Omental fat pad (tissue), 3 donors: ENCODE measurements at regions not wholly inside any gene's neighbourhood (a gene's known extent, or its start where the extent isn't known, plus 50 kb on each side); places are given as distances from the start of the nearest gene placed in this dataset.

Source experiments
- ATAC-seq: fragments of 150-250 bp; one replicate; pipeline ENCODE4 v1.9.1; 2016; ENCODE audit warnings: mild to moderate bottlenecking, moderate library complexity; ENCODE audit not compliant: low FRiP score
- DNase-seq: peaks from one replicate; pipeline ENCODE4 v3.0.0-alpha.2; 2019; ENCODE audit warnings: low spot score
- CTCF ChIP-seq, 3 donors: fragments of 450-650 bp; IDR thresholded peaks; one replicate each; pipeline ENCODE4 v1.5.1; 2016 to 2017; ENCODE audit warnings: antibody characterized with exemption in 3 of 3, mild to moderate bottlenecking in 3 of 3, moderate library complexity in 2 of 3

DNA sequence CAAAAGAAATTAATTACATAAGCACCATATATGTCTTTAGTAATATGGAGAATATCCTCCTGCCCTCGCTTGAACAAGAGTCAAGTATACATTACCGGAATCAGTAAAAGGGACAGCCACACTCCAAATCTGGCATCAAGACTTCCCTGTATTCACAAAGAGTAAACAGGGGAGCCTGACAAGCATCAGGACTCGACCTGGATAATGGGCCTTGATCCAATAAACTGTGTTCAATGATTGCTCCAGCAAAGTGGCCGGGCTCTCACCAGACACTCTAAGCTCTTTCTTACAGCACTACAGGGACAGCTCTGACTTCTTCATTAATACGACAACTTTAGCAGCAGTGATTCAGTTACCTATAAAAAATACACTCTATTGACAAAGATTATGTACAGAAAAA, 307.9 kb upstream of the POU3F2 start:
- TF ChIP-seq CTCF (IDR thresholded peaks at IDR 0.05): no peak
- ATAC-seq: no peak
- DNase-seq: no peak

DNA sequence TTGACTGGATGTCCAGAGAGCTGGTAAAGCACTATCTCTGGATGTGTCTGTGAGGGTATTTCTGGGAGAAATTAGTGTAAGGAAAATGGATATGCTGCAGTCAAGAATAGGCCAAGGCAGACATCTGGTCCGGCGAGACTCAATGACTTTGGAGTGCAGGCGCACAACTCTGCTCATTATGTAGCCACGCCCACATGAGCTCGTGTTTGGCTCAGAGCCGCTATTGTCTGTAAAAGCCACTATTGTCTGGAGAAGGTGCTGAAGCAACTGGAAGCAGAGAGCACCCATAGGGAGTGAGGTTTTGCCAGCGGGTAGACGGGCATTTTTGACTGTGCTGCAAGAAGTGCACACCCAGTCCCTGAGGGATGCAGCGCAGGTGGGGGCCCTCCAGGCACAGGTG, 305.0 kb upstream of the POU3F2 start:
- no peak for ATAC-seq
- TF ChIP-seq CTCF (IDR thresholded peaks at IDR 0.05): no peak
- DNase-seq: no peak

- no peak for TF ChIP-seq CTCF (IDR thresholded peaks at IDR 0.05)
- ATAC-seq: no peak
- no peak for DNase-seq
These were observed 303.6 kb upstream of the POU3F2 start for GRCh38 chr6:98530732-98531131.

DNA sequence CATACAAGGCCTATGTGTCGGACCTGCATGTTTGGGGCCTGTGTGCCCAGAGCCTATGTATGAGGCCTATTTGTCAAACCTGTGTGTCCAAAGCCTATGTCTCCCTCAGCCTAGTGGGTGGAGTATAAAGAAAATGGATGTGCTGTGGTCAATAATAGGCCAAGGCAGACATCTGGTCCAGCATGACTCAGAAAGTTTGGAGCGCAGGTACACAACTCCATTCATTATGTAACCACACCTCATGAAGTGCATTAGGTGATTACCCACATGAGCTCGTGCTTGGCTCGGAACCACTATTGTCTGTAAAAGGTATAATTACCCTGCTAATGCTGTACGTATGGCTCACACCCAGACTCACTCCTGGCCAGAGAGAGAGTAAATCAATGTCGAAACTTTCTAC, 302.4 kb upstream of the POU3F2 start:
- no peak for ATAC-seq
- TF ChIP-seq CTCF (IDR thresholded peaks at IDR 0.05): no peak
- no peak for DNase-seq

- no peak for TF ChIP-seq CTCF (IDR thresholded peaks at IDR 0.05)
- DNase-seq: no peak
- ATAC-seq: no peak
These were observed 294.6 kb upstream of the POU3F2 start for GRCh38 chr6:98539741-98540140.

DNA sequence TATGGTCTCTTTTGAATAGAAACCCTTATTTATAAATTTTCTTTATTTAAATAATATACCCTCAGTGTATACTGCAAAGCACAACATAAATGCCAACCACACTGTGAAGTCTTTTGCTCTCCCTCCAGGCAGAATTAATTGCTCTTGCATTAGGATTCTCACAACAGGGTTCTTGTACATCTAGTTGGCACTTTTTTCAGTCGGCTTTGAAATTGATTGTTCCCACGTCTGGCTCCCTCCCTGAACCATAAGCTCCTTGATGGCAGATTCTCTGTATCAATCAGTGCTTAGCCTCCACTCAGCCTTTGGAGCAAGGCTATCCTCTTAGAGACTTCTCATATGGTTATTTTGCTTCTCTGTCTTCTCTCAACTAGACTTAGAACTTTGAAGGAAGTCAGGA, 288.0 kb upstream of the POU3F2 start:
- no peak for TF ChIP-seq CTCF (IDR thresholded peaks at IDR 0.05)
- ATAC-seq (no peak), DNase-seq (no peak)

DNA sequence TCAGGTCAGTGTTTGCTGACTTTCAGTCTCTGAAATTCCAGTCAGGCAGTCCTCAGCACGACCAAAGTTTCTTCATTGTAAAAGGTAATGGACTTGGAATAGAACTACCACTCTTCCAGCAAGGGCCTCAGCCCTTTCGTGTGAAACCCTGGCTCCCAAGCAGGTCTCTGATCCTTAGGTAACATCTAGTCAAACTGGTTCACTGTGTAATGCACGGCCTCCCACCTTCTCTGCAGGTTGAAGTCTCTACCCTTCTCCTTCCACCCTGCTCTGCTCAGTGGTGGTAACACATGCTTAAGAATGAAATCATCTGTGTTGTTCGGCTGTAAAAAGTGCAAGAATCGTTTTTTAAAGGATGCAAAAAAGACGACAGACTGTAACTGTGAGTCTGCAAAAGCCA, 287.2 kb upstream of the POU3F2 start:
- ATAC-seq (no peak), DNase-seq (no peak)
- TF ChIP-seq CTCF (IDR thresholded peaks at IDR 0.05): no peak
